Neutrophil (primary cell): ENCODE measurements at regions not wholly inside any gene's neighbourhood (a gene's known extent, or its start where the extent isn't known, plus 50 kb on each side); places are given as distances from the start of the nearest gene placed in this dataset.

Source experiments
- H3K27ac ChIP-seq: fragments of 200-600 bp; sonication (generic); 2 replicates; pipeline ENCODE4 v1.5.1; 2016; ENCODE audit warnings: mild to moderate bottlenecking, moderate library complexity
- H3K27me3 ChIP-seq: fragments of 200-600 bp; sonication (generic); 2 replicates; pipeline ENCODE4 v1.6.0; 2016; ENCODE audit warnings: mild to moderate bottlenecking
- H3K36me3 ChIP-seq: fragments of 200-600 bp; sonication (generic); 2 replicates; pipeline ENCODE4 v1.5.1; 2017
- H3K4me1 ChIP-seq, 2 experiments: fragments of 200-600 bp in 1 of 2; sonication (generic) in 1 of 2; 1 replicate in 1 of 2; 2 replicates in 1 of 2; pipeline versions ENCODE4 v1.5.1 to v1.6.1; 2013 to 2016; ENCODE audit warnings: low read depth in 1 of 2, low read length in 1 of 2, mild to moderate bottlenecking in 1 of 2, moderate library complexity in 1 of 2; ENCODE audit not compliant: control insufficient read depth in 1 of 2, insufficient read depth in 1 of 2
- H3K4me3 ChIP-seq, 2 experiments: fragments of 200-600 bp in 1 of 2; sonication (generic) in 1 of 2; 1 replicate in 1 of 2; 2 replicates in 1 of 2; pipeline ENCODE4 v1.5.1; 2013 to 2016; ENCODE audit warnings: low read depth in 1 of 2, low read length in 1 of 2, mild to moderate bottlenecking in 1 of 2, moderate library complexity in 1 of 2
- H3K9me3 ChIP-seq: fragments of 200-600 bp; sonication (generic); 2 replicates; pipeline ENCODE4 v1.5.1; 2016
- CTCF ChIP-seq: fragments of 200-600 bp; sonication (generic); IDR thresholded peaks from 2 replicates; pipeline ENCODE4 v1.5.1; 2016; ENCODE audit warnings: antibody characterized with exemption

- no peaks in the 10 kb centered on the region for H3K9me3 ChIP-seq
- no peaks in the 10 kb centered on the region for H3K36me3 ChIP-seq
- no peak for TF ChIP-seq CTCF
- H3K4me3 ChIP-seq: no peak overlapping the region
- H3K4me1 ChIP-seq: no peaks in the 10 kb centered on the region
- no peak overlapping the region for H3K27ac ChIP-seq
- H3K27me3 ChIP-seq: no peaks in the 10 kb centered on the region
Observed at GRCh38 chr2:157036726-157037125, 220.8 kb upstream of the GALNT5 start.

- Histone ChIP-seq H3K27me3 (no peaks in the 10 kb centered on the region), H3K36me3 (no peaks in the 10 kb centered on the region), H3K4me3 (no peak overlapping the region), H3K9me3 (no peaks in the 10 kb centered on the region), H3K4me1 (no peaks in the 10 kb centered on the region), H3K27ac (no peak overlapping the region)
- TF ChIP-seq CTCF: no peak
Observed at GRCh38 chr2:157043786-157044185, 213.7 kb upstream of the GALNT5 start.

GRCh38 chr2:157046396-157046795 lies 211.1 kb upstream of the GALNT5 start:
- H3K4me1 ChIP-seq: no peaks in the 10 kb centered on the region
- no peak overlapping the region for H3K4me3 ChIP-seq
- no peaks in the 10 kb centered on the region for H3K27me3 ChIP-seq
- no peak overlapping the region for H3K27ac ChIP-seq
- no peak for TF ChIP-seq CTCF
- no peaks in the 10 kb centered on the region for H3K9me3 ChIP-seq
- no peaks in the 10 kb centered on the region for H3K36me3 ChIP-seq

- no peak overlapping the region for H3K27ac ChIP-seq
- H3K9me3 ChIP-seq: no peaks in the 10 kb centered on the region
- no peak overlapping the region for H3K4me3 ChIP-seq
- H3K27me3 ChIP-seq: no peaks in the 10 kb centered on the region
- H3K36me3 ChIP-seq: no peaks in the 10 kb centered on the region
- no peaks in the 10 kb centered on the region for H3K4me1 ChIP-seq
- TF ChIP-seq CTCF: no peak
Observed at GRCh38 chr2:157052685-157053224, 204.8 kb upstream of the GALNT5 start.

GRCh38 chr2:157053876-157054275 lies 203.6 kb upstream of the GALNT5 start:
- Histone ChIP-seq H3K36me3 (no peaks in the 10 kb centered on the region), H3K27me3 (no peaks in the 10 kb centered on the region), H3K27ac (no peak overlapping the region), H3K4me1 (no peaks in the 10 kb centered on the region), H3K4me3 (no peak overlapping the region), H3K9me3 (no peaks in the 10 kb centered on the region)
- no peak for TF ChIP-seq CTCF
